ENCODE measurements at regions not wholly inside any gene's neighbourhood (a gene's known extent, or its start where the extent isn't known, plus 50 kb on each side); places are given as distances from the start of the nearest gene placed in this dataset.

DNA sequence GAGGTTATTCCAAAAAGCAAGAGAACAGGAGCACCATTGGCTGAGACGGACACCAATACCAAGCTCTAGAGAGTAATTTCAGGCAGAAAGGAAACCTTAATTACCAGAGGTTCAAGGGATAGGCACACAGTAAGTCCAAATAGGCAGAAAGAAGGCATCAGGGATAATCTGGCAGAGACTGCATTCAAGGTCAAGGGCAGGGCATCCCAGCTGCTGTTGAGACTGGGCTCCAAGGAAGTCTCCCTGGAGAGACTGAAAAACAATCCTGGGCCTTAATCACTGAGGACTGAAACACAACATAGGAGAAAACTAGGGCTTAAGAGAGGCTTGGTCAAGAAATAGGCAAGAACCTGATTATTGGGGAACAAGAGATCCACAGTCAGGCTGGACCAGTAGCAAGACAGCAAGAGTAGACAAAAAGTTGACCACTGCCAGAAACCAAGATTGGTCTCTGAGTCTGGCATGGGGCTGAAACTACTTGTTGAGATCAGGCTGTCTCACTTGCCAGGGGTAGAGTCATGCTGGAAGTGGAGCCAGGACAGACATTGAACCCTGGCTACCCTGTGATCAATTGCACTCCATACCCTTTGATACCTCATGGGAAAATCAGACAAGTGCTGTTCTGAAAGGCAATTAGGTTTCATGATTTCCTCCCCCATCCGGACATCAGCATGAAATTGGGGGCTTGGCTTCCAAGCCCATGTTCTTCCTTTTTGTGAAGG lies 193.2 kb upstream of the TNP1 start:
- no peaks in the 10 kb centered on the region for H4K20me1 ChIP-seq (ENCODE audit: control insufficient read depth, insufficient read depth)
- FAIRE-seq (no peak), ATAC-seq (no peak), DNase-seq (ENCODE audit: low read depth, low spot score) (no peak)
- POLR2A ChIA-PET, result no interaction called here
- intact Hi-C loops (cut with micrococcal nuclease; ENCODE audit: unreplicated experiment) (loop anchor here (10.0 kb wide), 1 partner anchor 112 kb away; no protein-coding TSS in a partner anchor), in situ Hi-C loops (cut with MboI) (no loop called here)
- H3K27ac ChIP-seq (ENCODE audit: control insufficient read depth, insufficient read depth), result no peak overlapping the region
- H3K4me2 ChIP-seq (ENCODE audit: control insufficient read depth, insufficient read depth), result no peak overlapping the region
- 64% methylated on average over 2 of the region's 2 CpGs for WGBS (ENCODE audit: insufficient coverage, insufficient replicate concordance, low lambda C conversion rate, missing lambda C conversion rate)
- SMC1A ChIA-PET (ENCODE audit: uncharacterized antibody, unreplicated experiment), result interaction anchor here (0.7 kb wide), 1 partner anchor 67 kb away, joined by 3 read pairs; no protein-coding TSS in a partner anchor
- H3K36me3 ChIP-seq (ENCODE audit: control insufficient read depth in 2 of 2, insufficient read depth in 2 of 2, low read length in 1 of 2), result no peaks in the 10 kb centered on the region
- H3K4me3 ChIP-seq, result no peak overlapping the region
- H2AFZ ChIP-seq (ENCODE audit: control insufficient read depth, low read depth, low read length), result no peak overlapping the region
- CTCF ChIA-PET, result interaction anchor here (1.9 kb wide), 1 partner anchor 113 kb away, joined by 5 read pairs; no protein-coding TSS in a partner anchor
- no peak overlapping the region for H3K9ac ChIP-seq (ENCODE audit: control insufficient read depth, insufficient read depth, low read length)
- no peaks in the 10 kb centered on the region; a peak in 1 of 4 replicates for H3K27me3 ChIP-seq (replicated peaks in 1 of 2; ENCODE audit: control insufficient read depth in 2 of 2, insufficient read depth in 2 of 2, low read length in 1 of 2)
- RAD21 ChIA-PET (ENCODE audit: unreplicated experiment), result no interaction called here
- H3K79me2 ChIP-seq (ENCODE audit: control insufficient read depth, insufficient read depth, low read length), result no peaks in the 10 kb centered on the region
- no peak for TF ChIP-seq JUND (IDR thresholded peaks at IDR 0.05; ENCODE audit: low read depth, low read length)
- TF ChIP-seq, protein P1, sequence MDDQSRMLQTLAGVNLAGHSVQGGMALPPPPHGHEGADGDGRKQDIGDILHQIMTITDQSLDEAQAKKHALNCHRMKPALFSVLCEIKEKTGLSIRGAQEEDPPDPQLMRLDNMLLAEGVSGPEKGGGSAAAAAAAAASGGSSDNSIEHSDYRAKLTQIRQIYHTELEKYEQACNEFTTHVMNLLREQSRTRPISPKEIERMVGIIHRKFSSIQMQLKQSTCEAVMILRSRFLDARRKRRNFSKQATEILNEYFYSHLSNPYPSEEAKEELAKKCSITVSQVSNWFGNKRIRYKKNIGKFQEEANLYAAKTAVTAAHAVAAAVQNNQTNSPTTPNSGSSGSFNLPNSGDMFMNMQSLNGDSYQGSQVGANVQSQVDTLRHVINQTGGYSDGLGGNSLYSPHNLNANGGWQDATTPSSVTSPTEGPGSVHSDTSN (IDR thresholded peaks at IDR 0.05; ENCODE audit: insufficient replicate concordance, low read depth, low read length), result no peak
- TF ChIP-seq HCFC1 (IDR thresholded peaks at IDR 0.05; ENCODE audit: low read length), result no peak
- no peak for TF ChIP-seq FOXK2 (IDR thresholded peaks at IDR 0.05)
- no peak for TF ChIP-seq ASH2L (IDR thresholded peaks at IDR 0.05; ENCODE audit: borderline replicate concordance, low read depth)
- TF ChIP-seq NR2C1 (IDR thresholded peaks at IDR 0.05), result no peak
- no peak for TF ChIP-seq MTA3 (IDR thresholded peaks at IDR 0.05; ENCODE audit: borderline replicate concordance, low read length)
- TF ChIP-seq, protein P2, sequence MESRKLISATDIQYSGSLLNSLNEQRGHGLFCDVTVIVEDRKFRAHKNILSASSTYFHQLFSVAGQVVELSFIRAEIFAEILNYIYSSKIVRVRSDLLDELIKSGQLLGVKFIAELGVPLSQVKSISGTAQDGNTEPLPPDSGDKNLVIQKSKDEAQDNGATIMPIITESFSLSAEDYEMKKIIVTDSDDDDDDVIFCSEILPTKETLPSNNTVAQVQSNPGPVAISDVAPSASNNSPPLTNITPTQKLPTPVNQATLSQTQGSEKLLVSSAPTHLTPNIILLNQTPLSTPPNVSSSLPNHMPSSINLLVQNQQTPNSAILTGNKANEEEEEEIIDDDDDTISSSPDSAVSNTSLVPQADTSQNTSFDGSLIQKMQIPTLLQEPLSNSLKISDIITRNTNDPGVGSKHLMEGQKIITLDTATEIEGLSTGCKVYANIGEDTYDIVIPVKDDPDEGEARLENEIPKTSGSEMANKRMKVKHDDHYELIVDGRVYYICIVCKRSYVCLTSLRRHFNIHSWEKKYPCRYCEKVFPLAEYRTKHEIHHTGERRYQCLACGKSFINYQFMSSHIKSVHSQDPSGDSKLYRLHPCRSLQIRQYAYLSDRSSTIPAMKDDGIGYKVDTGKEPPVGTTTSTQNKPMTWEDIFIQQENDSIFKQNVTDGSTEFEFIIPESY (IDR thresholded peaks at IDR 0.05), result no peak
- TF ChIP-seq TBL1XR1 (IDR thresholded peaks at IDR 0.05; ENCODE audit: low read depth, low read length), result no peak
- TF ChIP-seq, protein P3, sequence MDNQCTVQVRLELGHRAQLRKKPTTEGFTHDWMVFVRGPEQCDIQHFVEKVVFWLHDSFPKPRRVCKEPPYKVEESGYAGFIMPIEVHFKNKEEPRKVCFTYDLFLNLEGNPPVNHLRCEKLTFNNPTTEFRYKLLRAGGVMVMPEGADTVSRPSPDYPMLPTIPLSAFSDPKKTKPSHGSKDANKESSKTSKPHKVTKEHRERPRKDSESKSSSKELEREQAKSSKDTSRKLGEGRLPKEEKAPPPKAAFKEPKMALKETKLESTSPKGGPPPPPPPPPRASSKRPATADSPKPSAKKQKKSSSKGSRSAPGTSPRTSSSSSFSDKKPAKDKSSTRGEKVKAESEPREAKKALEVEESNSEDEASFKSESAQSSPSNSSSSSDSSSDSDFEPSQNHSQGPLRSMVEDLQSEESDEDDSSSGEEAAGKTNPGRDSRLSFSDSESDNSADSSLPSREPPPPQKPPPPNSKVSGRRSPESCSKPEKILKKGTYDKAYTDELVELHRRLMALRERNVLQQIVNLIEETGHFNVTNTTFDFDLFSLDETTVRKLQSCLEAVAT (IDR thresholded peaks at IDR 0.05), result no peak
- no peak for TF ChIP-seq CREM (IDR thresholded peaks at IDR 0.05; ENCODE audit: low read depth)
- TF ChIP-seq, protein P4, sequence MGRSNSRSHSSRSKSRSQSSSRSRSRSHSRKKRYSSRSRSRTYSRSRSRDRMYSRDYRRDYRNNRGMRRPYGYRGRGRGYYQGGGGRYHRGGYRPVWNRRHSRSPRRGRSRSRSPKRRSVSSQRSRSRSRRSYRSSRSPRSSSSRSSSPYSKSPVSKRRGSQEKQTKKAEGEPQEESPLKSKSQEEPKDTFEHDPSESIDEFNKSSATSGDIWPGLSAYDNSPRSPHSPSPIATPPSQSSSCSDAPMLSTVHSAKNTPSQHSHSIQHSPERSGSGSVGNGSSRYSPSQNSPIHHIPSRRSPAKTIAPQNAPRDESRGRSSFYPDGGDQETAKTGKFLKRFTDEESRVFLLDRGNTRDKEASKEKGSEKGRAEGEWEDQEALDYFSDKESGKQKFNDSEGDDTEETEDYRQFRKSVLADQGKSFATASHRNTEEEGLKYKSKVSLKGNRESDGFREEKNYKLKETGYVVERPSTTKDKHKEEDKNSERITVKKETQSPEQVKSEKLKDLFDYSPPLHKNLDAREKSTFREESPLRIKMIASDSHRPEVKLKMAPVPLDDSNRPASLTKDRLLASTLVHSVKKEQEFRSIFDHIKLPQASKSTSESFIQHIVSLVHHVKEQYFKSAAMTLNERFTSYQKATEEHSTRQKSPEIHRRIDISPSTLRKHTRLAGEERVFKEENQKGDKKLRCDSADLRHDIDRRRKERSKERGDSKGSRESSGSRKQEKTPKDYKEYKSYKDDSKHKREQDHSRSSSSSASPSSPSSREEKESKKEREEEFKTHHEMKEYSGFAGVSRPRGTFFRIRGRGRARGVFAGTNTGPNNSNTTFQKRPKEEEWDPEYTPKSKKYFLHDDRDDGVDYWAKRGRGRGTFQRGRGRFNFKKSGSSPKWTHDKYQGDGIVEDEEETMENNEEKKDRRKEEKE (IDR thresholded peaks at IDR 0.05), result no peak
- no TSS peak for BruUV-seq (replicated peaks)
- H3K4me1 ChIP-seq (ENCODE audit: control insufficient read depth, insufficient read depth, low read length), result no peaks in the 10 kb centered on the region
- H3K9me3 ChIP-seq (replicated peaks; ENCODE audit: control insufficient read depth, insufficient read depth, low read length), result no peaks in the 10 kb centered on the region

Data from GM12878 (cell line).